ENCODE measurements at regions not wholly inside any gene's neighbourhood (a gene's known extent, or its start where the extent isn't known, plus 50 kb on each side); places are given as distances from the start of the nearest gene placed in this dataset.

- TF ChIP-seq CTCF (IDR thresholded peaks at IDR 0.05) (no peak), POLR2A (IDR thresholded peaks at IDR 0.05) (no peak)
Observed at GRCh38 chr6:88216182-88216581, 50.0 kb upstream of the CNR1 start.
